WTC11 (cell line): ENCODE measurements at regions not wholly inside any gene's neighbourhood (a gene's known extent, or its start where the extent isn't known, plus 50 kb on each side); places are given as distances from the start of the nearest gene placed in this dataset.

ENCODE experiments used
- ATAC-seq: fragments of 200-7000 bp; cut with Tn5 transposase; 2 replicates; pipeline ENCODE4 v1.10.0; 2021; ENCODE audit warnings: mild to moderate bottlenecking, moderate library complexity
- CTCF ChIA-PET: fragments of 300-600 bp; sonication (Branson Sonifier 250); formaldehyde crosslinking; loops from one replicate; lab custom pipeline; 2021; ENCODE audit warnings: antibody characterized with exemption; lab: Charles Lee
- POLR2A ChIA-PET: fragments of 350-600 bp; sonication (Branson Sonifier 250); formaldehyde crosslinking; loops from one replicate; lab custom pipeline; 2021; ENCODE audit warnings: antibody characterized with exemption; lab: Charles Lee
- DNase-seq: peaks from one replicate; pipeline ENCODE4 v3.0.0; 2021; ENCODE audit warnings: low spot score
- H3K27ac Mint-ChIP-seq: 2 replicates; pipeline ENCODE4 v1.8.0; 2021; ENCODE audit warnings: mixed read lengths
- H3K27me3 Mint-ChIP-seq: 2 replicates; pipeline ENCODE4 v1.8.0; 2021; ENCODE audit warnings: low read depth, mild to moderate bottlenecking, moderate library complexity, mixed read lengths
- H3K36me3 Mint-ChIP-seq: 2 replicates; pipeline ENCODE4 v1.8.0; 2021; ENCODE audit warnings: mixed read lengths
- H3K4me1 Mint-ChIP-seq: 2 replicates; pipeline ENCODE4 v1.8.0; 2022; ENCODE audit warnings: mixed read lengths
- H3K4me3 Mint-ChIP-seq: 2 replicates; pipeline ENCODE4 v1.8.0; 2021; ENCODE audit warnings: mild to moderate bottlenecking, moderate library complexity, mixed read lengths
- H3K9me3 Mint-ChIP-seq: 2 replicates; pipeline ENCODE4 v1.8.0; 2021; ENCODE audit warnings: mixed read lengths
- EMX1 ChIP-seq: fragments of 250-450 bp; sonication (Bioruptor Pico); IDR thresholded peaks from 2 replicates; pipeline ENCODE4 v1.8.0; 2021; ENCODE audit warnings: mild to moderate bottlenecking
- NFATC4 ChIP-seq: fragments of 250-450 bp; sonication (Bioruptor Pico); IDR thresholded peaks from 2 replicates; pipeline ENCODE4 v1.9.0; 2021; ENCODE audit warnings: mild to moderate bottlenecking
- TEAD4 ChIP-seq: sonication (generic); formaldehyde crosslinking; IDR thresholded peaks from 2 replicates; pipeline ENCODE4 v1.8.0; 2022; ENCODE audit warnings: mild to moderate bottlenecking, missing genetic modification reagents
- ZNF219 ChIP-seq: sonication (generic); formaldehyde crosslinking; IDR thresholded peaks from 2 replicates; pipeline ENCODE4 v1.8.0; 2023; ENCODE audit warnings: missing genetic modification reagents, mild to moderate bottlenecking, borderline replicate concordance
- ZNF232 ChIP-seq: sonication (generic); formaldehyde crosslinking; IDR thresholded peaks from 2 replicates; pipeline ENCODE4 v1.8.0; 2022; ENCODE audit warnings: mild to moderate bottlenecking, missing genetic modification reagents
- ZNF671 ChIP-seq: fragments of 250-450 bp; sonication (Bioruptor Pico); IDR thresholded peaks from 2 replicates; pipeline ENCODE4 v1.8.0; 2021; ENCODE audit warnings: mild to moderate bottlenecking
- TF ChIP-seq, protein P1 (sequence below): sonication (generic); formaldehyde crosslinking; IDR thresholded peaks from 2 replicates; pipeline ENCODE4 v1.8.1; 2023; ENCODE audit warnings: mild to moderate bottlenecking, missing genetic modification reagents
- TF ChIP-seq, protein P2 (sequence below): fragments of 250-450 bp; sonication (Bioruptor Pico); IDR thresholded peaks from 2 replicates; pipeline ENCODE4 v1.9.0; 2021; ENCODE audit warnings: mild to moderate bottlenecking
- TF ChIP-seq, protein P3 (sequence below): sonication (generic); formaldehyde crosslinking; IDR thresholded peaks from 2 replicates; pipeline ENCODE4 v1.8.1; 2022; ENCODE audit warnings: missing genetic modification reagents, borderline replicate concordance
- TF ChIP-seq, protein P4 (sequence below): sonication (generic); formaldehyde crosslinking; IDR thresholded peaks from 2 replicates; pipeline ENCODE4 v1.8.1; 2023; ENCODE audit warnings: mild to moderate bottlenecking, missing genetic modification reagents, moderate library complexity
- TF ChIP-seq, protein P5 (sequence below): fragments of 250-450 bp; sonication (Bioruptor Pico); IDR thresholded peaks from 2 replicates; pipeline ENCODE4 v1.8.0; 2021; ENCODE audit warnings: mild to moderate bottlenecking
- TF ChIP-seq, protein P6 (sequence below): fragments of 250-450 bp; sonication (Bioruptor Pico); conservative IDR thresholded peaks from 2 replicates; pipeline ENCODE4 v1.9.0; 2021; ENCODE audit warnings: mild to moderate bottlenecking

DNA sequence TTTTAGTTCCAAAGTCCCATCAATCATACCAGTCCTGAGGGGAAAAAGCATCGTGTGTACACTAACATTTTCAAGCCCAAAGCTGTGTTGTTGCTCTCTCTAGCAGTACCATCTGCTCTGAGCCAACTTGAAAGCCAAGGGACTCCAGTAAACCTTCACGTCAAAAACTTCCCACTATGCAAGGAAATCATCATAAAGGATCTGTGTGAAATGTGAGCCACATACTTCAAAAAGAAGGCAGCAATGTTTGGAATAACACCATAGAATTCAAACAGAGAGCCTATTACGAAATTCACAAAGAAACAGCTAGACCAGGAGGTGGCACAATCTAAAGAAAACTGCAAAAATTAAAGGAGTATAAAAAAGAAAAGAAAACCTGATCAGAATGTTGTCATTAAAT is 399.8 kb upstream of the EPHA7 start:
- ATAC-seq (peak; percentile 12; the same call in 1 of the 2 replicates), DNase-seq (no peak)
- CTCF ChIA-PET = interaction anchor here (0.5 to 0.7 kb wide), 3 partner anchors 10 to 98 kb away, joined by 3 to 5 read pairs (median 3); no protein-coding TSS in a partner anchor
- TF ChIP-seq, protein P1, sequence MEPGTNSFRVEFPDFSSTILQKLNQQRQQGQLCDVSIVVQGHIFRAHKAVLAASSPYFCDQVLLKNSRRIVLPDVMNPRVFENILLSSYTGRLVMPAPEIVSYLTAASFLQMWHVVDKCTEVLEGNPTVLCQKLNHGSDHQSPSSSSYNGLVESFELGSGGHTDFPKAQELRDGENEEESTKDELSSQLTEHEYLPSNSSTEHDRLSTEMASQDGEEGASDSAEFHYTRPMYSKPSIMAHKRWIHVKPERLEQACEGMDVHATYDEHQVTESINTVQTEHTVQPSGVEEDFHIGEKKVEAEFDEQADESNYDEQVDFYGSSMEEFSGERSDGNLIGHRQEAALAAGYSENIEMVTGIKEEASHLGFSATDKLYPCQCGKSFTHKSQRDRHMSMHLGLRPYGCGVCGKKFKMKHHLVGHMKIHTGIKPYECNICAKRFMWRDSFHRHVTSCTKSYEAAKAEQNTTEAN = no peak
- TF ChIP-seq NFATC4 (CRISPR knock-in tag) = peak; percentile 19; the same call in 1 of the 2 replicates
- 0 out of 2 replicates have a peak, but pooled peaks have one; percentile 9 for TF ChIP-seq ZNF671 (CRISPR knock-in tag)
- TF ChIP-seq, protein P2, sequence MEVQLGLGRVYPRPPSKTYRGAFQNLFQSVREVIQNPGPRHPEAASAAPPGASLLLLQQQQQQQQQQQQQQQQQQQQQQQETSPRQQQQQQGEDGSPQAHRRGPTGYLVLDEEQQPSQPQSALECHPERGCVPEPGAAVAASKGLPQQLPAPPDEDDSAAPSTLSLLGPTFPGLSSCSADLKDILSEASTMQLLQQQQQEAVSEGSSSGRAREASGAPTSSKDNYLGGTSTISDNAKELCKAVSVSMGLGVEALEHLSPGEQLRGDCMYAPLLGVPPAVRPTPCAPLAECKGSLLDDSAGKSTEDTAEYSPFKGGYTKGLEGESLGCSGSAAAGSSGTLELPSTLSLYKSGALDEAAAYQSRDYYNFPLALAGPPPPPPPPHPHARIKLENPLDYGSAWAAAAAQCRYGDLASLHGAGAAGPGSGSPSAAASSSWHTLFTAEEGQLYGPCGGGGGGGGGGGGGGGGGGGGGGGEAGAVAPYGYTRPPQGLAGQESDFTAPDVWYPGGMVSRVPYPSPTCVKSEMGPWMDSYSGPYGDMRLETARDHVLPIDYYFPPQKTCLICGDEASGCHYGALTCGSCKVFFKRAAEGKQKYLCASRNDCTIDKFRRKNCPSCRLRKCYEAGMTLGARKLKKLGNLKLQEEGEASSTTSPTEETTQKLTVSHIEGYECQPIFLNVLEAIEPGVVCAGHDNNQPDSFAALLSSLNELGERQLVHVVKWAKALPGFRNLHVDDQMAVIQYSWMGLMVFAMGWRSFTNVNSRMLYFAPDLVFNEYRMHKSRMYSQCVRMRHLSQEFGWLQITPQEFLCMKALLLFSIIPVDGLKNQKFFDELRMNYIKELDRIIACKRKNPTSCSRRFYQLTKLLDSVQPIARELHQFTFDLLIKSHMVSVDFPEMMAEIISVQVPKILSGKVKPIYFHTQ (CRISPR knock-in tag) = peak; percentile 12; the same call in 1 of the 2 replicates
- H3K27ac Mint-ChIP-seq = no peak overlapping the region
- peaks cover 4% of the 10 kb centered on the region; the same call in 1 of the 2 replicates for H3K27me3 Mint-ChIP-seq
- peak overlapping the region; percentile 30; the same call in 1 of the 2 replicates for H3K4me3 Mint-ChIP-seq
- POLR2A ChIA-PET = no interaction called here
- peaks cover 33% of the 10 kb centered on the region for H3K4me1 Mint-ChIP-seq
- H3K9me3 Mint-ChIP-seq = peaks cover 5% of the 10 kb centered on the region
- peaks cover 44% of the 10 kb centered on the region for H3K36me3 Mint-ChIP-seq

DNA sequence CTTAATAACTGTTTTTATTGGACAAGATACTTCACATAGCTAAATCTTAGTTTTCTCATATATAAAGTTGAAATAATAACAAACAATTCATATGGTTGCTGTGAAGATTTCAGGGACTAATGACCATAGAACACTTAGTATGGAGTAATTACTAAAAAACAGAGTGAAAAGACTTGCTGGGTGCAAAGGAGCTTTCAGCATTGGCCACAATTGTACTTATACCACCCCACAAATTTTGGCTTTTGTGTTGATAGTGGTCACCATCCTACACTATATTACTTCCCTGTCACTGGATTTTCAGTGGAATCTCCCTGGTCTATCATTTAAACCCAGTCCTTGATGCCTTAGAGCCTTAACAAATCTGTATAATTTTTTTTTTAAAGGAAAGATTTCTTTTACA is 398.6 kb upstream of the EPHA7 start:
- peaks cover 5% of the 10 kb centered on the region for H3K9me3 Mint-ChIP-seq
- H3K27ac Mint-ChIP-seq = no peak overlapping the region
- peaks cover 51% of the 10 kb centered on the region for H3K36me3 Mint-ChIP-seq
- CTCF ChIA-PET = no interaction called here
- H3K4me1 Mint-ChIP-seq = peaks cover 27% of the 10 kb centered on the region
- TF ChIP-seq, protein P3, sequence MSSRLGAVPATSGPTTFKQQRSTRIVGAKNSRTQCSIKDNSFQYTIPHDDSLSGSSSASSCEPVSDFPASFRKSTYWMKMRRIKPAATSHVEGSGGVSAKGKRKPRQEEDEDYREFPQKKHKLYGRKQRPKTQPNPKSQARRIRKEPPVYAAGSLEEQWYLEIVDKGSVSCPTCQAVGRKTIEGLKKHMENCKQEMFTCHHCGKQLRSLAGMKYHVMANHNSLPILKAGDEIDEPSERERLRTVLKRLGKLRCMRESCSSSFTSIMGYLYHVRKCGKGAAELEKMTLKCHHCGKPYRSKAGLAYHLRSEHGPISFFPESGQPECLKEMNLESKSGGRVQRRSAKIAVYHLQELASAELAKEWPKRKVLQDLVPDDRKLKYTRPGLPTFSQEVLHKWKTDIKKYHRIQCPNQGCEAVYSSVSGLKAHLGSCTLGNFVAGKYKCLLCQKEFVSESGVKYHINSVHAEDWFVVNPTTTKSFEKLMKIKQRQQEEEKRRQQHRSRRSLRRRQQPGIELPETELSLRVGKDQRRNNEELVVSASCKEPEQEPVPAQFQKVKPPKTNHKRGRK (CRISPR knock-in tag) = no peak
- TF ChIP-seq ZNF671 (CRISPR knock-in tag) (0 out of 2 replicates have a peak, but pooled peaks have one; percentile 26), ZNF232 (CRISPR knock-in tag) (no peak), EMX1 (CRISPR knock-in tag) (0 out of 2 replicates have a peak, but pooled peaks have one; percentile 67), TEAD4 (no peak)
- TF ChIP-seq, protein P2 (CRISPR knock-in tag) = peak; percentile 38; the same call in 1 of the 2 replicates
- TF ChIP-seq, protein P4, sequence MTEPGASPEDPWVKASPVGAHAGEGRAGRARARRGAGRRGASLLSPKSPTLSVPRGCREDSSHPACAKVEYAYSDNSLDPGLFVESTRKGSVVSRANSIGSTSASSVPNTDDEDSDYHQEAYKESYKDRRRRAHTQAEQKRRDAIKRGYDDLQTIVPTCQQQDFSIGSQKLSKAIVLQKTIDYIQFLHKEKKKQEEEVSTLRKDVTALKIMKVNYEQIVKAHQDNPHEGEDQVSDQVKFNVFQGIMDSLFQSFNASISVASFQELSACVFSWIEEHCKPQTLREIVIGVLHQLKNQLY (CRISPR knock-in tag) = no peak
- H3K27me3 Mint-ChIP-seq = no peaks in the 10 kb centered on the region
- DNase-seq (no peak), ATAC-seq (no peak)
- H3K4me3 Mint-ChIP-seq = no peak overlapping the region
- POLR2A ChIA-PET = no interaction called here

DNA sequence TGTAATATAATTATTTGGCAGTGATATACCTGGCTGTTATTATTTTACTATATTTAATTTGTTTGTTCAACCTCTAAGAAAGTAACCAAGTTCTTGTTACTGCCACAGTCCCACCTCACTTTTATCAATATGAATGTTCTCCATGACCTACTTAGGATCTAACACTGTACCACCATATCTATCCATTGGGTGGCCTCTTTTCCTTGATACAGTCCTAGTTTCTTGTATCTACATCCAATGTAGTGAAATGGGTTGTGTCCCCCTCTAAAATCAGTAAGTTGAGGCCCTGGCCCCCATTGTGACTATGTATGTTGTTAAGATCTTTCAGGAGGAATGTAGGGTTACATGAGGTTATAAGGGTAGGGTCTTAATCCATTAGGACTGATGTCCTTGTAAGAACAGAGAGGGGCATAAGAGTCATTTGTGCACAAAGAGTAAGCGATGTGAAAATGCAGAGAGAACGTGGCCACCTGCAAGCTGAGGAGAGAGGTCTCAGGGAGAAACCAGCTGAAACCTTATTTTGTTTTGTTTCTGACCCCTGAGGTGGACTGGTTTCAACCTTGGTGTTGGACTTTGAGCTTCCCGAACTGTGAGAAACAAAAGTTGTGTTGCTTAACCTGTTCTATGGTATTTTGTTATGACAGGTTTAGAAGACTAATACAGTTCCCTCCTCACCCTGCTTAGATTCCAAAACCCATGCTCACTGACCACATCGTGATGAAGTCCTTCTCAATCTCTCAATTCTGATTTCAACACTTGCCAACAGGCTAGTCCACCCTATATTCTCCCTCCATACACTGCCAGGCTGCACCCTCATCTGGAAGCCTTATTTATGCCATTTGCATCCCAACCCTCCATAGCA is 387.3 kb upstream of the EPHA7 start:
- Mint-ChIP-seq H3K27me3 (no peaks in the 10 kb centered on the region), H3K4me3 (no peak overlapping the region), H3K4me1 (no peaks in the 10 kb centered on the region; the same call in 1 of the 2 replicates), H3K36me3 (peaks cover 33% of the 10 kb centered on the region), H3K27ac (peak overlapping the region; percentile 38; the same call in 1 of the 2 replicates), H3K9me3 (peaks cover 23% of the 10 kb centered on the region)
- POLR2A ChIA-PET = no interaction called here
- DNase-seq (no peak), ATAC-seq (peak; percentile 51)
- CTCF ChIA-PET = no interaction called here
- TF ChIP-seq ZNF219 (CRISPR knock-in tag) (no peak), NFATC4 (CRISPR knock-in tag) (peak; percentile 63; the same call in 1 of the 2 replicates)
- TF ChIP-seq, protein P5, sequence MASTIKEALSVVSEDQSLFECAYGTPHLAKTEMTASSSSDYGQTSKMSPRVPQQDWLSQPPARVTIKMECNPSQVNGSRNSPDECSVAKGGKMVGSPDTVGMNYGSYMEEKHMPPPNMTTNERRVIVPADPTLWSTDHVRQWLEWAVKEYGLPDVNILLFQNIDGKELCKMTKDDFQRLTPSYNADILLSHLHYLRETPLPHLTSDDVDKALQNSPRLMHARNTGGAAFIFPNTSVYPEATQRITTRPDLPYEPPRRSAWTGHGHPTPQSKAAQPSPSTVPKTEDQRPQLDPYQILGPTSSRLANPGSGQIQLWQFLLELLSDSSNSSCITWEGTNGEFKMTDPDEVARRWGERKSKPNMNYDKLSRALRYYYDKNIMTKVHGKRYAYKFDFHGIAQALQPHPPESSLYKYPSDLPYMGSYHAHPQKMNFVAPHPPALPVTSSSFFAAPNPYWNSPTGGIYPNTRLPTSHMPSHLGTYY (CRISPR knock-in tag) = peak; percentile 8; the same call in 1 of the 2 replicates
- TF ChIP-seq, protein P6, sequence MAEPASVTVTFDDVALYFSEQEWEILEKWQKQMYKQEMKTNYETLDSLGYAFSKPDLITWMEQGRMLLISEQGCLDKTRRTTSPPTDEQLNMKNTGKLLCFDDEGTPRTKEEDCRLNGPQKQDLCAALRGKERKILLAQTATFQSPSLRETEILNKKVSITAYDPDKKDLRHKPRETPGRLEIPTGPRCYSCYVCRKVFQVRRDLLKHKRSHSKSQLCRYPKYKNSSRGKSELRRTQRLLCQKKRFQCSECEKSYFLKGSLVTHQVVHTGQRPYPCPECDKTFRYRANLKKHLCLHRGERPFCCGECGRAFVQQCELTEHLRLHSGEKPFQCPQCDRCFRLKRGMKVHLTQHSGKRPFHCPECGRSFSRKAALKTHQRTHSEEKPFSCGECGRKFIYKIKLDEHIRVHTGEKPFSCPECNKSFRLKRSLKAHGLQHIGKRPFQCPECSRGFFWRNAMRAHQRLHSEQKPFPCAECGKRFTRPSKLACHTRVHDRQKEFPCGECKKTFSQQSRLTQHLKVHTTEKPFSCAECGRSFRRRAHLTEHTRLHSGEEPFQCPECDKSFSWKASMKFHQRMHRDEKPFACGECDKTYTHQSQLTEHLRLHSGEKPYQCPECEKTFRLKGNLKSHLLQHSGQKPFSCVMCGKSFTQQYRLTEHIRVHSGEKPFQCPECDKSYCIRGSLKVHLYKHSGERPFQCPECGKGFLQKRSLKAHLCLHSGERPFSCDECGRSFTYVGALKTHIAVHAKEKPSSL (CRISPR knock-in tag) = peak; percentile 64
